Esophagus muscularis mucosa (tissue), 4 donors: ENCODE measurements at regions not wholly inside any gene's neighbourhood (a gene's known extent, or its start where the extent isn't known, plus 50 kb on each side); places are given as distances from the start of the nearest gene placed in this dataset.

Experiments used
- DNase-seq: peaks from one replicate; pipeline ENCODE4 v3.0.0-alpha.2; 2017; ENCODE audit errors: extremely low spot score
- H3K27ac ChIP-seq, 4 donors: fragments of 200-600 bp; sonication (generic); replicated peaks in 1 of 4; 1 replicate in 3 of 4; 2 replicates in 1 of 4; pipeline ENCODE4 v1.5.1; 2016 to 2019; ENCODE audit warnings: mild to moderate bottlenecking in 1 of 4
- H3K27me3 ChIP-seq, 4 donors: fragments of 200-600 bp; sonication (generic); one replicate each; pipeline versions ENCODE4 v1.5.1 to v1.6.0; 2016 to 2019
- H3K36me3 ChIP-seq, 4 donors: fragments of 200-600 bp; sonication (generic); one replicate each; pipeline ENCODE4 v1.5.1; 2016 to 2019
- H3K4me1 ChIP-seq, 4 donors: fragments of 200-600 bp; sonication (generic); one replicate each; pipeline ENCODE4 v1.5.1; 2016 to 2019
- H3K4me3 ChIP-seq, 4 donors: fragments of 200-600 bp; sonication (generic); 1 replicate in 2 of 4; 2 replicates in 2 of 4; pipeline ENCODE4 v1.5.1; 2016 to 2019; ENCODE audit warnings: mild to moderate bottlenecking in 4 of 4, moderate library complexity in 1 of 4
- H3K9me3 ChIP-seq, 4 donors: fragments of 200-600 bp; sonication (generic); 1 replicate in 3 of 4; 2 replicates in 1 of 4; pipeline ENCODE4 v1.5.1; 2016 to 2019
- CTCF ChIP-seq, 3 experiments: fragments of 200-600 bp in 2 of 3; fragments of 450-650 bp in 1 of 3; sonication (generic) in 2 of 3; IDR thresholded peaks; one replicate each; pipeline ENCODE4 v1.5.1; 2017 to 2019; ENCODE audit warnings: antibody characterized with exemption in 3 of 3, mild to moderate bottlenecking in 2 of 3, moderate library complexity in 1 of 3
- EP300 ChIP-seq: sonication (generic); formaldehyde crosslinking; IDR thresholded peaks from one replicate; pipeline ENCODE4 v1.6.1; 2017; ENCODE audit warnings: antibody characterized with exemption
- POLR2A ChIP-seq: fragments of 450-650 bp; IDR thresholded peaks from one replicate; pipeline ENCODE4 v1.6.1; 2017; ENCODE audit warnings: antibody characterized with exemption, moderate library complexity, mild to moderate bottlenecking, low read depth
- POLR2AphosphoS5 ChIP-seq, 2 donors: sonication (generic); formaldehyde crosslinking; IDR thresholded peaks; one replicate each; pipeline ENCODE4 v1.6.1; 2017; ENCODE audit warnings: antibody characterized with exemption in 2 of 2
- WGBS: methylation state at CpG from one replicate; pipeline ENCODE4 v1.1.5; 2018; 5-methylcytosine and 5-hydroxymethylcytosine counted together
- intact Hi-C: fragments of 100-400 bp; cut with DNase I; formaldehyde crosslinking; loops from one replicate; pipeline ENCODE4 v1.15.1; 2023

- no peak overlapping the region for H3K4me3 ChIP-seq
- H3K36me3 ChIP-seq = no peaks in the 10 kb centered on the region
- DNase-seq = no peak
- H3K9me3 ChIP-seq = peaks cover 0 to 7% (median 0%) of the 10 kb centered on the region in 4 donors
- TF ChIP-seq EP300 = no peak
- no peak for TF ChIP-seq POLR2AphosphoS5 (IDR thresholded peaks at IDR 0.05)
- TF ChIP-seq POLR2A = no peak
- intact Hi-C loops = no loop called here
- 74% methylated on average over 9 of the region's 9 CpGs for WGBS
- H3K27ac ChIP-seq = no peak overlapping the region
- no peaks in the 10 kb centered on the region for H3K27me3 ChIP-seq
- H3K4me1 ChIP-seq = no peaks in the 10 kb centered on the region
These were observed 71.8 kb upstream of the L3MBTL3 start for GRCh38 chr6:129946439-129947140.

- no peaks in the 10 kb centered on the region for H3K4me1 ChIP-seq
- intact Hi-C loops = no loop called here
- H3K9me3 ChIP-seq = peaks cover 0 to 7% (median 0%) of the 10 kb centered on the region in 4 donors
- no peaks in the 10 kb centered on the region for H3K36me3 ChIP-seq
- no peaks in the 10 kb centered on the region for H3K27me3 ChIP-seq
- no peak overlapping the region for H3K27ac ChIP-seq
- no peak overlapping the region for H3K4me3 ChIP-seq
- TF ChIP-seq POLR2A (no peak), POLR2AphosphoS5 (IDR thresholded peaks at IDR 0.05) (no peak), EP300 (no peak), CTCF (IDR thresholded peaks at IDR 0.05) (no peak)
- DNase-seq = no peak
- WGBS = 89% methylated on average over 10 of the region's 11 CpGs
These were observed 74.6 kb upstream of the L3MBTL3 start for GRCh38 chr6:129943637-129944271.

- WGBS = 81% methylated on average over 6 of the region's 6 CpGs
- Histone ChIP-seq H3K4me1 (no peaks in the 10 kb centered on the region), H3K27ac (no peak overlapping the region), H3K9me3 (no peaks in the 10 kb centered on the region), H3K4me3 (no peak overlapping the region), H3K27me3 (no peaks in the 10 kb centered on the region), H3K36me3 (no peaks in the 10 kb centered on the region)
- DNase-seq = no peak
- intact Hi-C loops = no loop called here
- TF ChIP-seq CTCF (IDR thresholded peaks at IDR 0.05) (no peak), EP300 (no peak), POLR2AphosphoS5 (IDR thresholded peaks at IDR 0.05) (no peak), POLR2A (no peak)
These were observed 77.8 kb upstream of the L3MBTL3 start for GRCh38 chr6:129940454-129941195.

DNA sequence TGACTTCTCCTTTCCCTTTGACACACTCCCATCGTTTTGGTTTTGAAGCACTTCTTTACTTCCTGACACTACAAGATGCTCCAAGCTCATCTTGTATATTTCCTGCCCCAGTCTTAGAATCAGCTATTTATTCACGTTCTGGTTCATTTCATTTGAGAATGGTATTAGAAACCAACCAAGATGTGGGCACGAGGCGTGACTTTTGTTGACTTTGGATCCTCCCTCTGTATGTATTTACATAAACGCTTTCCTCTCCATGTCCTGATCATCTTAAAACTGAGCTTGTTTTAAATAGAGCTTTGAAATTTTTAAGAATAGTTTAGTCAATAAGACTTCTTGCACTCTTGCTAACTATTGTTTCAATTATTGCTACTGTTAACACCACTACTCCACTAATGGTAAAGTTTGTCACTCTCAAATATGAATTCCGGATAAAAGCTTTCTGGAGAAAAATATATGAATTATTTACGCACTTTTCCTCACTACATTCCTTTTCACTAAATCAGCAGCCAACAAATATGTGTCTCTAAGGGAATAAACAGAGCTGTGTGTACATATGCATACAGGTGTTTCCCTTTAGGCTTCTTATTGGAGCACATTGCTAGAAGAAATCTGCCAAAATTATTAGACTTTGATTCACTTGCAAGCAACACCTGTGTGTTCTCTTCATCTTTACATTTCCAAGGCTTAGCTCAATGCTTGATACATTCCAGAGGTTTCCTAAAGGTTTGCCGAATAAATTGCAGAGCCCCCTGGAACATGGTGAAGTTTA lies 77.3 kb upstream of the TMEM244 start:
- no peak for DNase-seq
- Histone ChIP-seq H3K4me1 (no peaks in the 10 kb centered on the region), H3K4me3 (no peak overlapping the region), H3K27ac (no peak overlapping the region), H3K9me3 (no peaks in the 10 kb centered on the region), H3K36me3 (no peaks in the 10 kb centered on the region), H3K27me3 (no peaks in the 10 kb centered on the region)
- no peak for TF ChIP-seq POLR2AphosphoS5 (IDR thresholded peaks at IDR 0.05)
- TF ChIP-seq EP300 = no peak
- no peak for TF ChIP-seq POLR2A
- TF ChIP-seq CTCF (IDR thresholded peaks at IDR 0.05) = no peak
- 86% methylated on average over 8 of the region's 8 CpGs for WGBS
- intact Hi-C loops = no loop called here
